DLD1 (cell line): ENCODE measurements at regions not wholly inside any gene's neighbourhood (a gene's known extent, or its start where the extent isn't known, plus 50 kb on each side); places are given as distances from the start of the nearest gene placed in this dataset.

Experiments used
- in situ Hi-C: cut with HindIII; loops from 2 replicates; pipeline ENCODE4 v1.10.0; 2017; ENCODE audit warnings: low sequenced_read_pairs

DNA sequence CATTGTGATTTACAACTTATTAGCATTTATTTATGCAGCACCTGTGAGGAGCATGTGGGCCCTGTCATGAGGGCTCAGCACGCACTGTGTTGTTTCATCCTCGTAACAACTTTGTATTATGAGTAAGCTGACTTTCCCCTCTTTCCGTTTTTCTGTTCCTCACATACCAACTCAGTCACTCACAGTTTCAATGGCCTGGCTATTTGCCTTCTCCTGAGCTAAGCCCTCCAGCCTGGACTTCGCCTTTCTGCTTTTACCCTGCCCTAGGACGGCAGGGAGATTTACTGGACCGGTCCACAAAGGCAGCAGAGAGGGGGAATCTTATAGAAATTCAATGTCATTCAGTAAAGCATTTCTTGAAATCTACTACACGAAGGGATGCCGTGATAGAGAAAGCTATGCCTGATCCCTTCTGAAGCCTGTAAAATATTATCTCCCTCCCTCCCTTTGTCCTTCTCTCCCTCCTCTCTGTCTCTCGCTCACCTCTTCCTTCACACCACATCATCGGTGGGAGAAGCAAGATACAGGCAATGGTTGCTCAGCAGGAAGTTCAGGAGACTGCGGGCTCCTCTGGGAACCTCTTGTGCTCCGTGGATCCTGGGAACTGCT is 219.2 kb upstream of the TBX3 start:
- in situ Hi-C loops: no loop called here

DNA sequence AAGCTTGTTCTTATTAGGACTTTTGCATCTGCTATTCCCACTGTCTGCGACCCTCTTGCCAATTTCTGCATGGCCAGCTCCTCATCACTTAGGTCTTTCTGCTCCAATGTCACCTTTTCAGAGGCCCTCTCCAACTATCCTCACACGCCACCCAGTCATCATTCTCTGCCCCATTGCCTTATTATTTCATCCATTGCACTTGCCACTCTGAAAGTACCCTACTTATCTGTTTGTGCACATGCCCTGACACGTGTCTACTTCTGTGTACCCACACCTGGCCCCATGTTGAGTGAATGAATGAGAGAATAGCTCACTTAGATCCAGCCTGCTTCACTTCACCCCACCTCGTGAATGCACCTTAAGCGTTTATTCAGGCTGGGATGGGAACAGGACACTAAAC is 218.7 kb upstream of the TBX3 start:
- in situ Hi-C loops: no loop called here

DNA sequence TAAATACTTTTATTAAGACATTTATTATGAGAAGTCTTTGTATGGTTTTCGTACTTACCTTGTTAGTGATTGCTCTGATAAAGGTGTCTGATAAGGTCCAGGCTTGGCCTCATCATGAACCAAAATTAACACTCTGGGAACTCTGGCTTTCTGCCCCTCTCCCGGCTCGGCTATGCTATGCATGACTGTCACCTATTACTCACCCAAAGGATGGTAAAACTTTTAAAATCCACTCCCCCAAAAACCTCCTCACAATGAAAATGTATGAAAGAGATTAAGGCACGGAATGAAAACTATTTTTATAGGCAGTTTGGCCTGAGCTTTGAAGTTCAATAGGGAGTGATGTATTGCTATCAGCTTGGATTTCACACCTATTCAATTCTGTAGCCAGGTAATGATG is 217.3 kb upstream of the TBX3 start:
- in situ Hi-C loops: no loop called here

DNA sequence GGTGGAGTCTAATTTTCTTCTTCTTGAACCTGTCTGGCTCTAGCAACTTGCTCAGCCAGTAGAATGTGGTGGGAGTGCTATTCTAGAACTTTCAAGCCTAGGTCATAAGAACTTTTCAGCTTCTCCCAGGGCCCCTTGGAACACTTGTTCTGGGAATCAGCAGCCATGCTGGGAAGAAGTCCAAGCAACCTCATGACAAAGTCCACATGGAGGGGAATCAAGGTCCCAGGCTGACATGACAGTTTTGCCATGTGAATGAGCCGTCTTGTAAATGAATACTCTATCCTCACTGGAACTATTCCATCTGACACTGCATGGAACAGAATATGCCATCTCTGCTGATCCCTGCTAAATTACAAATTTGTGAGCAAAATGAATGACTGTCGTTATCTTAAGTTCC is 214.2 kb upstream of the TBX3 start:
- in situ Hi-C loops: no loop called here

DNA sequence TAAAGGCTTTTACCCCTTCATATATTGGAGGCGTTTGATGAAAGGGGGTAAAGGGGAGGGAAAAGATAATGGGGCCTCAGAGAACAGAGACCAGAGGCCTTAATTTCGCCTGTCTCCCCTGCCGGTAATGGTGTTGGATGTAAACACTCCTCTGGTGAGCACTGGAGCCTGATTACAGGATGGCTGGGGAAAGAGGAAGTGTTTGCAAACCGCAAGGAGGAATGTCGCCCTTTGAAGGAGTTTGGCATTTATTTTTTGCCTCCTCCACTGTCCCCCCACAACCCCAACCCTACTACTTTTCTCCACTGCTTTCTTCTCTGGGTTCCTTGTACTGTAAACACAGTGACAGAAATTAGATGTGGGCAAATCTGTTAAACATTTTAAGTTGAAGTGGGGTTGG is 211.9 kb upstream of the TBX3 start:
- in situ Hi-C loops: no loop called here

DNA sequence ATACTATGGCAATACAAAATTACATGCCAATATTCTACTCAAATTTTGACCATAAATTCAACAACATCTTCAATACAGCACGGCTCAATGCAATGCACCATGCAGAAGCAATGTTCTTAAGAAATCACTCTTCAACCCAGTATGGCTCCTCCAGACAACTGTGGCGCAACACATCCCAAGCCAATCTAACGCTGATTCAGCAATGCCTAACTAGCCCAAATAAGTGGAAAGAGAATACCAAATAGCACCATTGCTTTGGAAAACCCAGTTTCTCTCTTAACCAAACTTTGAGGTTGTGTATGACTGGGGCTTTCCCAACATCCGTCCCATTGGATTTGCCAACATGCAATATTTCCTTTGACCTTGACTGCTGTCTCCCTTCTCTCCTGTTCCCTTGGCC is 211.1 kb upstream of the TBX3 start:
- in situ Hi-C loops: no loop called here

DNA sequence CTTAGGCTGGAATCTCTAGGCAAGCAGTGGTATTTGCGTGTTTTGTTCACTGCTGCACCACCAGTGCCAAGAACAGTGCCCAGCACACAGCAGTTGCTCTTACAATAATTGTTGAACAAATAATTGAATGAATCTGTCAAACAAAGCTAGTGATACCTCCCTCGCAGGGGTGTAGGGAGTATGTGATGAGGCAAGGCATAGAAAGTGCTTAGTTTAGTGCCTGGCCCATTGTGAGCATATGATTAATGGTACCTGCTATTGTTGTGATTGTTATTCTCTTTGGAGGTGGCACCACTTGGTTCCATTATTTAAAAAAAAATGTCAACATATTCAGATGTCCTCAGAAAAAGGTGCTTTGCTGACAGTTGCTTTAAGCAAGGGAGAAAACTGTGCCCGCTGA is 210.1 kb upstream of the TBX3 start:
- in situ Hi-C loops: no loop called here

DNA sequence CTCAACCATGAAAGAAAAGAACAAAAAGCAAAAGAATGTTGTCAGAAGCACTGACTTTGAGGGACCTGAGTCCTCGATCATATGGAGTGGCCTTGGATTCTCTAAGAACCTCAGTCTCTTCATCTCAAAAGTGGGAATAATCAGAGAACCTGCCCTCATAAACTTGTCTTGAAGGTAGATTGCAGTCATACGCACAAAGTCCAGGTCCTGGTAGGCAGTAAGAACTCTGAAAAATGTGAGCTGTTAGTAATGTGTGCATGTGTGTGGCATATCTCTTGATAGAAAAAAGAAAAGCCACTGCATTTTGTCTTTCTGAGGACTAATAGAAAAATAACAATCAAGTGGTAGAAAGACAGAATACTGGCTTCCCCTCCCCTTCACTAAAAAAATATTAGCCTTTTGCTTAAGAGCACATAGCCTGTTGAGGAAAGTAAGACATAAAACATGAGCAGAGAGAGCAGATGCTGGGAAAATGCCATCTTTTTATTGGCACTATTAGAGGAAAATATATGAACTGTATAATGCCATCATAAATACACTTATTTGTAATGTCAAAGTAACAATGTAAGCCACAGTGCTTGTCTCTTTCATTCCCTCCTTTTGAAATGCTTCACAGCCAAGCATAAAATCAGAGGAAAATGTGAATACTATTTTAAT is 205.1 kb upstream of the TBX3 start:
- in situ Hi-C loops: no loop called here

DNA sequence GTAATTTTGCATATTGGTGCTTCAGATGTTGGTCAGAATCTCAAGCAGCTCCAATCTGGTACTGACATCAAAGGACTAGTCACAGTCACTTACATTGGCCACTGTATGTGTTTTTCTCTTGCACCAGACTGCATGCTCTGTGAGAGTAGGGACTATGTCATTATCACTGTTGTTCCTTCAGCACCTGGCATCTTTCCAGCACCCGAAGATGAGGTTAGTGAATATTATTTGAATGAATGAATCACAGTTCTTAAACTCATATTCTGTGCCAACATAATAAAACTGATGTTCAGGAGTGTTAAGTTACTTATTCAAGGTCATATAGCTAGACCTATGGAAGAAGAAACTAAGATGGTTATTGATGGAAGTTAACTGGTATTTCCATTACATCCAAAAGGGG is 204.5 kb upstream of the TBX3 start:
- in situ Hi-C loops: no loop called here

DNA sequence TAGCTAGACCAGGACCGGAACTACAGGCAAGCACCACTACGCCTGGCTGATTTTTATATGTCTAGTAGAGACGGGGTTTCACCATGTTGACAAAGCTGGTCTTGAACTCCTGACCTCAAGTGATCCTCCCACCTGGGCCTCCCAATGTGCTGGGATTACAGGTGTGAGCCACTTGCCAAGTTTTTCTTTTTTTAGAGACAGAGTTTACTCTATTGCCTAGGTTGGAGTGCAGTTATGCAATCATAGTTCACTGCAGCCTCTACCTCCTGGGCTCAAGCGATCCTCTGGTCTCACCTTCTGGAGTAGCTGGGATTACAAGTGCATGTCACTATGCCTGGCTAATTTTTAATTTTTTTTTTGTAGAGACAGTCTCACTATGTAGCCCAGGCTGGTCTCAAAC is 201.5 kb upstream of the TBX3 start:
- in situ Hi-C loops: no loop called here

DNA sequence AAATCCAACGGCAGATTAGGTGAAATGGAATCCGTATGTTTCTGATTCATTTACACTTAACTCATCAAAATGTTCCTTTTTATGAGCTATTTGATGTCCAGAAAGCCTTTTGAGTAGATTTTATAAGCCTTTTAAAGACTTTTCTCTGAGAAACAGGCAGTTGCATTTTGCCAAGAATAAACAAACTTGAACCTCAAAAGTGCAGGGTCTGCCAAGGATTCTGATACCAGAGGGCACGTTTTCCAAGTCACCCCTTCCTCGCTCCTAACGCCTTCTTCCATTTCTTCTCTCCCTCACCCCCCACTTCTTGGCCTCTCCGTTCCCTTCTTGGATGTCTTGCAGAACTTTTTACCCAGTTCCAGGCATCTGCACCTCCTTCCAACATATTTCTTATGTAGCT is 200.6 kb upstream of the TBX3 start:
- in situ Hi-C loops: no loop called here

DNA sequence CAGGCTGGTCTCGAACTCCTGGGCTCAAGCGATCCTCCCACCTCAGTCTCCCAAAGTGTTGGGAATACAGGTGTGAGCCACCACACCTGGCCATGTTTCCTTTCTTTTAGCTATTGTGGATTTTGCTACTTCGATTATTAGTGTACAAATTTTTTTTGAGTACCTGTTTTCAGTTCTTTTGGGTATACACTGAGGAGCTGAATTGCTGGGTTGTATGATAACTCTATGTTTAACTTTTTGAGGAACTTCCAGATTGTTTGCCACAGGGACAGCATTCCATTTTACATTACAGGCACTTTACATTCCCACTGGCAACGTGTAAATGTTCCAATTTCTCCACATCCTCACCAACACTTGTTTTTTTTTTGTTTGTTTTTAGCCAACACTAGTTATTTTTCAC is 198.1 kb upstream of the TBX3 start:
- in situ Hi-C loops: no loop called here

DNA sequence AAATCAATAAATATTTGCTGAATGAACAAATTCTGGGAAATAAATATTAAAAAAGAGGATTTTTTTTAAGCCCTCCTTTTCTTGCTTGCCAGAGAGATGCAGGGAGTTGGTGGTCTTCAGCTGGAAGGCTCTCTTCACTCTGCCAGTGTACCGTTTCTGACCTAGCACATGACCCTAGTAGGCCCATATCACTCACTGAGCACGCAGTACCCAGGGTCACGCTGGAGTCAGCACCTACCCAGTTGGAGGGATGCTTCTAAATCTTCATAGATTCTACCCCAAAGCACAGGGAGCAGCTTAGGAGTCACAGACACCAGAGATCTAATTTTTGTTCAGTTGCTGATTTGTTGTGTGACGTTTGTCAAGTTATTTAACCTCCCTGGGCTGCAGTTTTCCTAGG is 195.4 kb upstream of the TBX3 start:
- in situ Hi-C loops: no loop called here

DNA sequence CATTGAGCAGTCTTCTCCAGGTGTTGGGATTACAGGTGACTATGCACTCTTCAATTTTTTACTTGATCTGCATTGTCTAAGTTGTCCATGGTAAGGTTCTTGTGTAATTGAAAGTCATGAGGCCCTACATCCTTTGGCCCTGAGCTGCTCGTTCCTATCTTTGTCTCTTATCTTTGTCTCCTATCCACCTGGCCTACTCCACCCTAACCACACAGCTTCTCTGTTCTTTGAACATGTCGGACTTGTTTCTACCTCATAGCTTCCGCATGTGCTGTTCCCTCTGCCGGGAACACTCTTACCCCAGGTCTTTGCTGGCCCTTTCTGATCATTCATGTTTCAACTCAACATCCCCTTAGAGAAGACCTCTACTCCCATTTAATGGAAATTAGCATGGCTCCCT is 194.8 kb upstream of the TBX3 start:
- in situ Hi-C loops: no loop called here

DNA sequence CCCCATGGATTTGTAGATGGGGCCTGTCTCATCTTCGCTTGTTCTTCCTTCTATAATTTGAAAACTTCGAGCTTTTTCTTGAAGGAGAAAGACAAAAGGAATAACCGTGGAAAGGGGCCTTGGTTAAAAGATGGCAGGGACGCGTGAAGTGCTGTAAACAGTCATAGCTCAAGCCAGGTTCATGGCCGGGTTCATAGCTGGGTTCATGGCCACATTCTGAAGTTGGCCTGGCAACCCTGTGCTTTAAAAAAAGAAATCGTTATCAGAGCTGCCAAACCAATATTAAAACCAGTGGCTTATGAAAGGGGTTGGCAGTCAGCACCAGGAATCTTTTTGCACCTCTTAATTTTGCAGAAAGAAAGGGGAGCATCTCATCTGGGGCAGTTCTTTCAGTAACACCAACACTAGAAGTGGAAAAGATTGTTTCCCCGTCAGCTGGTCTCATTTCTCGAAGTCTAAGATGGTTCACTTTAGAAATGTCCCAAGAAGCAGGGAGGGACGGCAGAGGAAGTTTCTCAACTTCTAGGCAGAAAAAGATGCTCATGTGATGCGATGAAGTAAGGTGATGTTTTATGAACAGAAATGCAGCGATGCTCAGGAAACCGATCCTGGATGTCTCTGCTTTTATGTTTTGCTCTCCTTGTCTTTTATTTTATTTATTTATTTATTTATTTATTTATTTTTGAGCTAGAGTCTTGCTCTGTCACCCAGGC is 193.1 kb upstream of the TBX3 start:
- in situ Hi-C loops: no loop called here

DNA sequence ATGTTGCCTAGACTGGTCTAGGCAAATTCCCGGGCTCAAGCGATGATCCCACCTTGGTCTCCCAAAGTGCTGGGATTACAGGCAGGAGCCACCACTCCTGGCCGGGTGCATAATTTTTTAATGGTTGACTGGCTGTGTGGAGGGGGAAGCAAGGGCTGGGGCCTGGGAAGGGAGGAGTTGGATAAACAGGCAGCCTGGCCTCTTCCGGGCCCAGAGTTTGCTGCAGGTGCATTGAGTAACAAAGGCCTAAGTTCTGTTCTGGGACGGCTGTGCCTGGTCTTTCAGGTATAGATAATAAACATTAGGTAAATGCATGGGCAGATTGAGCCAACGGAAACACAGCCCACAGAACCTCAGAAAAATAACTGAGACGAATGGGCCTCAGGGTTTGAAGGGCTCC is 191.3 kb upstream of the TBX3 start:
- in situ Hi-C loops: no loop called here

DNA sequence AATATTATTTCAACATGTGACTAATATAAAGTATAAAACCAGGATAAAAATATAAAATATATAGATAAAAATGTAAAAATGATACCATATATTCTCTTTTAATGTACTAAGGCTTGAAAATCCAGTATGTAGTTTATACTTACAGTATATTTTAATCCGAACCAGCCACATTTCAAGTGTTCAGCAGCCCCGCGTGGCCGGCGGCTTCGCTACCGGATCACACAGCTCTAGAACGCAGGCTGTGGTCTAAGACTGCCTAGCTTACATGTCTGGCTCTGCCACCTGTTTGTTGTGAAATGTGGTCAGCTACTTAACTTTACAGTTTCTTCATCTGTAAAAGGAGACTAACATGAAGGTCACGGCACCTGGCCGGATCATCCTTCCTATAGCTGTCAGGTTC is 189.7 kb upstream of the TBX3 start:
- in situ Hi-C loops: no loop called here

DNA sequence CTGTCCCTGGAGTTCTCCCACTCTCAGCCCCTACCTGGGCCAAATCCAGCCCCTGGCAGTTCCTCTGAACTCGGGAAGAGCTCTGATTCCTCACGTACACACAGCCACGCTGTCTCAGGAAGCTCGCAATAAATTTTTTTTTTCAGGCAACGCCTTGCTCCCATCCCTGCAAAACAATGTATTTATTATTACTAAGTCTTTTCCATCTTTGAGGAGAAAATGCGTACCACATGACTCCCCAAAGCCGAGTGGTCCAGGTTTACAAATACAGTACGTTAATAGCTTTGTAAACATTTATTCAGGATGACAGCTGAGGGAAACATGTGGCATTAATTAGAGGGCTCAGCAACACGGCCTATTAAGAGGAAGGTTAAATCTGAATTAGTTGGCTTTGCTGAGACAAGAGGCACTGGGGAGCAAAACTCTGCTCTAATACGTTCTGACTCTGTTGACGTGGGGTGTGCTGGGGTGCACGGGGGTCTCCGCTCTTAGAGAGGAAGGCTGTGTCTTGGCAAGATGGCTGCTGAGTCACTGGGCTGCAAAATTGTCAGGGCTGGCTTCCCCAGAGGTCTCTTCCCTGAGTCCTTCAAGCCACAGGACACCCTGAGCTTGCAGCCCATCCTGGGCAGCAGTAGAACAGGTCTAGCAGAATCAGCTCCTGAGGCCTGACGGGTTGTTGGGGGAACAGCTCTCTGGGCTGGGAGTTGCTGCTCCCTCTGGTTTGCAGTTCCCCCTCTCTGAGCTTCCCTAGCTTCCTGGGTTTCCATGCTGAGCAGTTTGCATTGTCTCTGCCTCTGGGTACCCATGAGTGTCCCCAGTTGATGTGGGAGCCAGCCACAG is 185.2 kb upstream of the TBX3 start:
- in situ Hi-C loops: no loop called here

DNA sequence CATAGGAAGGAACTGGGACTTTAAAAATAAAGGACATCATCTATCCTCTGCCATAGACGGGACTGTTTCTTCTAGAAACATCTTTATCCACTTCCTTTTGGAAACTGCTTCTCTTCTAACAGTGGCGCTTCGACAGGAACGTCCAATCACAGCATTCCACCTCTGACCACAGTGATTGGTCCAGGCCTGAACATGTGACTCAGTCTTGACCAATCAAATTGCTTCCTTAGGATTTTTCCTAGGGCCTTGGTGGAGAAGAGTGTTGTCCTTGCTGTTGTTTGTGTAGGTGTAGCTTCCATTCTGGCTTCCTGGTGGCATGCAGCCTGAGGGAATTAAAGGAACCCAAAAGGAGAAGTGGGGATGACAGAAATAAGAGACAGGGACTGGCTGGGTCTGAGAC is 182.4 kb upstream of the TBX3 start:
- in situ Hi-C loops: no loop called here

DNA sequence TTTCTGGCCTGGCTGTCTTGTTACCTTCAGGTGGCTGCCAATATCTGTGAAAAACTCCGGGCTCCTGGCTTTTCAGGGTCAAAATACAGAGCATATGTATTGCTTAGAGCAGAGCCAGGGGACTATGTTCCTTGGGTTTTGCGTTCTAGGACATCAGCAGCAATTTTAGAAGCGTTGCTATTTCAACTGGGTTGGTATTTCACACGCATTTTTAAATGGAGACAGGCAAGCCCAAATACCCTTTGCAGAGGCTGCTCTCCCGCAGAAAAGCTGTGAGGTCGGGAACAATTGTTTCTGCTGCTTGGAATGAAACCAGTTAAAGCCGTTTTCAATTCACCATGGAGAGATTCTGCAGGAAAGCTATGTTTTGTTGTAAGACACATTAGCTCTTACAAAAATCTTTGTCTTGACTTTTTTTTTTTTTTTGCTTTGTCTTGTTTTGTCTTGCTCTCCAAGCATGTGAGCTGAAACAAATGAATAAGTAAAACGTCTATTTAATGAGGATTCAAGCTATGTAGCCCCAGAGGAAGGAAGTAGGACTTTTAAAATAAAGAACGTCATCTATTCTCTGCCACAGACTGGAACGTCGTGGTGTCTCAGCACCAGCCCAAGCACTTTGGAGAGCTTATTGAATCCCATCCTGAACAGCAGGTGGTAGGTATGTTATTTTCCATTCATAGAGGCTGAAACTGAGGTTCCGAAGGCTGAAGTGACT is 181.0 kb upstream of the TBX3 start:
- in situ Hi-C loops: no loop called here

DNA sequence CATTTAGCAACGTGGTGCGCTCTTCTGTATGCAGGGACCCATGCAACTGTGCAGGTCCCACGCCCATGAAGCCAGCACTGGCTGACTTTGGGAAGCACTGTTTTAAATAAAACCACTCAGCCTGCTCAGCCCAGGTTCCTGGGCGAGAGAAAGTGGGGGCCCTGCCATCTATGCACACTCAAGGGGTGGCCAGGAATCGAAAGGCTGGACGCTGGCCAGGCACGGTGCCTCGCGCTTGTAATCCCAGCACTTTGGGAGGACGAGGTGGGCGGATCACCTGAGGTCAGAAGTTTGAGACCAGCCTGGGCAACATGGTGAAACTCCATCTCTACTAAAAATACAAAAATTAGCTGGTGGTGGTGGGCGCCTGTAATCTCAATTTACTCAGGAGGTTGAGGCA is 179.9 kb upstream of the TBX3 start:
- in situ Hi-C loops: no loop called here
